ENCODE measurements at regions not wholly inside any gene's neighbourhood (a gene's known extent, or its start where the extent isn't known, plus 50 kb on each side); places are given as distances from the start of the nearest gene placed in this dataset.

- H3K27me3 ChIP-seq = peaks cover 0 to 66% of the 10 kb centered on the region in 2 donors
- intact Hi-C loops (cut with DNase I; ENCODE audit: low total_unique reads) = no loop called here
- TF ChIP-seq CTCF (IDR thresholded peaks at IDR 0.05) (no peak), POLR2AphosphoS5 (IDR thresholded peaks at IDR 0.05) (no peak), POLR2A (IDR thresholded peaks at IDR 0.05) (no peak)
These were observed 179.7 kb downstream of the RBFOX3 start for GRCh38 chr17:79431175-79431574.

GRCh38 chr17:79429864-79430494 lies 180.9 kb downstream of the RBFOX3 start:
- H3K27me3 ChIP-seq = peaks cover 0 to 63% of the 10 kb centered on the region in 2 donors
- H3K4me3 ChIP-seq = no peak overlapping the region
- intact Hi-C loops (cut with DNase I; ENCODE audit: low total_unique reads) = no loop called here
- TF ChIP-seq POLR2A (IDR thresholded peaks at IDR 0.05) = no peak
- no peak for TF ChIP-seq POLR2AphosphoS5 (IDR thresholded peaks at IDR 0.05)
- TF ChIP-seq CTCF (IDR thresholded peaks at IDR 0.05) = no peak
- DNase-seq (ENCODE audit: low spot score in 2 of 2) = no peak
- no peaks in the 10 kb centered on the region for H3K4me1 ChIP-seq
- no peak overlapping the region for H3K27ac ChIP-seq
- no peaks in the 10 kb centered on the region for H3K9me3 ChIP-seq
- no peaks in the 10 kb centered on the region for H3K36me3 ChIP-seq

More at GRCh38 chr17:79431175-79431574, 179.7 kb downstream of the RBFOX3 start:
- no peaks in the 10 kb centered on the region for H3K4me1 ChIP-seq
- no peak overlapping the region for H3K27ac ChIP-seq
- H3K9me3 ChIP-seq = no peaks in the 10 kb centered on the region
- H3K4me3 ChIP-seq = no peak overlapping the region
- H3K36me3 ChIP-seq = no peaks in the 10 kb centered on the region
- DNase-seq (ENCODE audit: low spot score in 2 of 2) = no peak

- DNase-seq (ENCODE audit: low spot score in 2 of 2) = no peak
- intact Hi-C loops (cut with DNase I; ENCODE audit: low total_unique reads) = no loop called here
These were observed 181.9 kb downstream of the RBFOX3 start for GRCh38 chr17:79428988-79429387.

GRCh38 chr17:79427621-79428539 lies 183.0 kb downstream of the RBFOX3 start:
- no peak overlapping the region for H3K4me3 ChIP-seq
- peaks cover 0 to 69% of the 10 kb centered on the region in 2 donors for H3K27me3 ChIP-seq
- H3K36me3 ChIP-seq = no peaks in the 10 kb centered on the region
- no peak for TF ChIP-seq POLR2A (IDR thresholded peaks at IDR 0.05)
- TF ChIP-seq CTCF (IDR thresholded peaks at IDR 0.05) = no peak
- TF ChIP-seq POLR2AphosphoS5 (IDR thresholded peaks at IDR 0.05) = no peak
- no peaks in the 10 kb centered on the region for H3K4me1 ChIP-seq
- no peak overlapping the region for H3K27ac ChIP-seq
- intact Hi-C loops (cut with DNase I; ENCODE audit: low total_unique reads) = no loop called here
- H3K9me3 ChIP-seq = no peaks in the 10 kb centered on the region
- DNase-seq (ENCODE audit: low spot score in 2 of 2) = no peak

More at GRCh38 chr17:79428988-79429387, 181.9 kb downstream of the RBFOX3 start:
- Histone ChIP-seq H3K27ac (no peak overlapping the region), H3K9me3 (no peaks in the 10 kb centered on the region), H3K27me3 (peaks cover 0 to 69% of the 10 kb centered on the region in 2 donors), H3K36me3 (no peaks in the 10 kb centered on the region), H3K4me1 (no peaks in the 10 kb centered on the region), H3K4me3 (no peak overlapping the region)
- TF ChIP-seq POLR2AphosphoS5 (IDR thresholded peaks at IDR 0.05) = no peak
- TF ChIP-seq CTCF (IDR thresholded peaks at IDR 0.05) = no peak
- TF ChIP-seq POLR2A (IDR thresholded peaks at IDR 0.05) = no peak

GRCh38 chr17:79425686-79426085 lies 185.2 kb downstream of the RBFOX3 start:
- DNase-seq (ENCODE audit: low spot score in 2 of 2) = no peak
- no peaks in the 10 kb centered on the region for H3K9me3 ChIP-seq
- H3K36me3 ChIP-seq = no peaks in the 10 kb centered on the region
- intact Hi-C loops (cut with DNase I; ENCODE audit: low total_unique reads) = no loop called here
- no peak overlapping the region for H3K27ac ChIP-seq
- H3K27me3 ChIP-seq = peaks cover 0 to 81% of the 10 kb centered on the region in 2 donors
- TF ChIP-seq POLR2AphosphoS5 (IDR thresholded peaks at IDR 0.05) (no peak), CTCF (IDR thresholded peaks at IDR 0.05) (no peak), POLR2A (IDR thresholded peaks at IDR 0.05) (no peak)
- no peak overlapping the region for H3K4me3 ChIP-seq
- no peaks in the 10 kb centered on the region for H3K4me1 ChIP-seq

Measured in breast epithelium (tissue), 4 donors.